Endodermal cell (in vitro differentiated cells): ENCODE measurements at regions not wholly inside any gene's neighbourhood (a gene's known extent, or its start where the extent isn't known, plus 50 kb on each side); places are given as distances from the start of the nearest gene placed in this dataset.

ENCODE experiments used
- DNase-seq: peaks from one replicate; pipeline ENCODE4 v3.0.0-alpha.2; 2017
- H3K27ac ChIP-seq: 2 replicates; pipeline ENCODE4 v1.5.1; 2013; ENCODE audit warnings: mild to moderate bottlenecking, low read depth, low read length, moderate library complexity
- H3K27me3 ChIP-seq: 2 replicates; pipeline ENCODE4 v1.6.1; 2013; ENCODE audit warnings: mild to moderate bottlenecking, low read length, moderate library complexity; ENCODE audit not compliant: insufficient read depth, control insufficient read depth, poor library complexity, severe bottlenecking
- H3K36me3 ChIP-seq: 2 replicates; pipeline ENCODE4 v1.7.0; 2013; ENCODE audit warnings: mild to moderate bottlenecking, low read length, moderate library complexity; ENCODE audit not compliant: control insufficient read depth, insufficient read depth
- H3K4me1 ChIP-seq: one replicate; pipeline ENCODE4 v1.7.0; 2013; ENCODE audit warnings: low read length; ENCODE audit not compliant: control insufficient read depth, insufficient read depth
- H3K4me3 ChIP-seq: 2 replicates; pipeline ENCODE4 v1.5.1; 2013; ENCODE audit warnings: mild to moderate bottlenecking, low read length, moderate library complexity
- H3K9ac ChIP-seq: 2 replicates; pipeline ENCODE4 v1.6.1; 2013; ENCODE audit warnings: mild to moderate bottlenecking, low read length, moderate library complexity; ENCODE audit not compliant: poor library complexity, severe bottlenecking; ENCODE audit errors: extremely low read depth
- H3K9me3 ChIP-seq: 2 replicates; pipeline ENCODE4 v1.6.1; 2013; ENCODE audit warnings: mild to moderate bottlenecking, low read length, moderate library complexity; ENCODE audit not compliant: control insufficient read depth
- H3K27ac Mint-ChIP-seq: 2 replicates; pipeline ENCODE4 v1.8.0; 2020; ENCODE audit warnings: mixed read lengths
- H3K27me3 Mint-ChIP-seq: 2 replicates; pipeline ENCODE4 v1.8.0; 2021; ENCODE audit warnings: mild to moderate bottlenecking, mixed read lengths; ENCODE audit not compliant: insufficient read depth
- H3K36me3 Mint-ChIP-seq: 2 replicates; pipeline ENCODE4 v1.8.0; 2020; ENCODE audit warnings: low read depth, mixed read lengths
- H3K4me1 Mint-ChIP-seq: 2 replicates; pipeline ENCODE4 v1.8.0; 2020; ENCODE audit warnings: mixed read lengths
- H3K4me3 Mint-ChIP-seq: 2 replicates; pipeline ENCODE4 v1.8.0; 2020; ENCODE audit warnings: mild to moderate bottlenecking, moderate library complexity, mixed read lengths
- H3K9me3 Mint-ChIP-seq: 2 replicates; pipeline ENCODE4 v1.8.0; 2020; ENCODE audit warnings: mild to moderate bottlenecking, mixed read lengths
- CTCF ChIP-seq: fragments of 200-600 bp; sonication (generic); conservative IDR thresholded peaks from 2 replicates; pipeline ENCODE4 v1.5.0; 2021; ENCODE audit warnings: antibody characterized with exemption, mild to moderate bottlenecking
- WGBS, 2 experiments: methylation state at CpG; one replicate each; pipeline versions ENCODE4 v1.1.5 to v1.1.7; 2013; ENCODE audit warnings: missing lambda C conversion rate in 2 of 2, mixed read lengths in 1 of 2; ENCODE audit not compliant: insufficient coverage in 1 of 2, insufficient read length in 1 of 2; 5-methylcytosine and 5-hydroxymethylcytosine counted together

- TF ChIP-seq CTCF: no peak
- DNase-seq: no peak
- no peaks in the 10 kb centered on the region for H3K4me1 ChIP-seq
- H3K9ac ChIP-seq: no peak overlapping the region
- H3K36me3 ChIP-seq: no peaks in the 10 kb centered on the region
- 88 to 93% methylated on average over 8 to 9 of the region's 9 CpGs for WGBS, 2 experiments
- no peak overlapping the region for H3K27ac Mint-ChIP-seq
- H3K27ac ChIP-seq: no peak overlapping the region
- no peak overlapping the region for H3K4me3 Mint-ChIP-seq
- no peaks in the 10 kb centered on the region for H3K27me3 ChIP-seq
- no peak overlapping the region for H3K4me3 ChIP-seq
- H3K9me3 ChIP-seq: no peaks in the 10 kb centered on the region
- peaks cover 4% of the 10 kb centered on the region for H3K9me3 Mint-ChIP-seq
- no peaks in the 10 kb centered on the region for H3K4me1 Mint-ChIP-seq
- no peaks in the 10 kb centered on the region for H3K27me3 Mint-ChIP-seq
- no peaks in the 10 kb centered on the region for H3K36me3 Mint-ChIP-seq
These were observed 302.3 kb downstream of the BRD1 start for GRCh38 chr22:49525360-49525759.

GRCh38 chr22:49524362-49524761 is 303.3 kb downstream of the BRD1 start:
- Histone ChIP-seq H3K36me3 (no peaks in the 10 kb centered on the region), H3K27ac (no peak overlapping the region), H3K9ac (no peak overlapping the region), H3K27me3 (no peaks in the 10 kb centered on the region), H3K4me1 (no peaks in the 10 kb centered on the region), H3K4me3 (no peak overlapping the region), H3K9me3 (no peaks in the 10 kb centered on the region)
- DNase-seq: no peak
- Mint-ChIP-seq H3K4me1 (no peaks in the 10 kb centered on the region), H3K4me3 (no peak overlapping the region), H3K27ac (no peak overlapping the region), H3K36me3 (no peaks in the 10 kb centered on the region), H3K27me3 (no peaks in the 10 kb centered on the region), H3K9me3 (peaks cover 7% of the 10 kb centered on the region)
- 88% methylated on average over 5 of the region's 5 CpGs; no CpG with 5 or more reads in 1 of the 2 experiments for WGBS, 2 experiments
- no peak for TF ChIP-seq CTCF

GRCh38 chr22:49523374-49524008 is 304.2 kb downstream of the BRD1 start:
- Histone ChIP-seq H3K36me3 (no peaks in the 10 kb centered on the region), H3K4me3 (no peak overlapping the region), H3K27ac (no peak overlapping the region), H3K9me3 (no peaks in the 10 kb centered on the region), H3K9ac (no peak overlapping the region), H3K4me1 (no peaks in the 10 kb centered on the region), H3K27me3 (no peaks in the 10 kb centered on the region)
- WGBS, 2 experiments: 85 to 87% methylated on average over 4 to 15 of the region's 15 CpGs
- Mint-ChIP-seq H3K4me3 (no peak overlapping the region), H3K9me3 (peaks cover 7% of the 10 kb centered on the region), H3K36me3 (no peaks in the 10 kb centered on the region), H3K27ac (no peak overlapping the region), H3K4me1 (peaks cover 8% of the 10 kb centered on the region), H3K27me3 (no peaks in the 10 kb centered on the region)
- no peak for TF ChIP-seq CTCF
- no peak for DNase-seq
